Dermis blood vessel endothelial cell (primary cell): ENCODE measurements at regions not wholly inside any gene's neighbourhood (a gene's known extent, or its start where the extent isn't known, plus 50 kb on each side); places are given as distances from the start of the nearest gene placed in this dataset.

Experiments used
- DNase-seq: peaks from one replicate; pipeline ENCODE4 v3.0.0; 2010

DNA sequence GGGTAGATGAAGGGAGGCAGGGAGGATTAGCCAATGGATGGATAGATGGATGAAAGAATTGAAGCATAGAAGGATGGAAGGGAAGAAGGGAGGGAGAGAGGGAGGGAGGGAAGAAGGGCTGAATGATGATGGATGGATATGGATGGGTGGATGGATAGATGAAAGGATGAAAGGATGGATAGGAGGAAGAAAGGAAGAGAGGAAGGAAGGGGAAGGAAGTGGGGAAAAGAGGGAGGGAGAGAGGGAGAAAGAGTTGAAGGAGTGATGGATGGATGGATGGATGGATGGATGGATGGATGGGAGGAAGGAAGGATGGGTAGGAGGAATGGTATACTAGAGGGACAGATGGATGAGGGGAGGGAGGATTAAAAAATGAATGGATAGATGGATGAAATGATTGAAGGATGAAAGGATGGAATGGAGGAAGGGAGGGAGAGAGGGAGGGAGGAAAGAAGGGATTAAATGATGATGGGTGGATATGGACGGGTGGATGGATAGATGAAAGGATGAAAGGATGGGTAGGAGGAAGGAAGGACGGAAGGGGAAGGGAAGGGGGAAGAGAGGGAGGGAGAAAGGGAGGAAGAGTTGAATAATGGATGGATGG, 145.9 kb downstream of the MN1 start:
- DNase-seq = no peak

DNA sequence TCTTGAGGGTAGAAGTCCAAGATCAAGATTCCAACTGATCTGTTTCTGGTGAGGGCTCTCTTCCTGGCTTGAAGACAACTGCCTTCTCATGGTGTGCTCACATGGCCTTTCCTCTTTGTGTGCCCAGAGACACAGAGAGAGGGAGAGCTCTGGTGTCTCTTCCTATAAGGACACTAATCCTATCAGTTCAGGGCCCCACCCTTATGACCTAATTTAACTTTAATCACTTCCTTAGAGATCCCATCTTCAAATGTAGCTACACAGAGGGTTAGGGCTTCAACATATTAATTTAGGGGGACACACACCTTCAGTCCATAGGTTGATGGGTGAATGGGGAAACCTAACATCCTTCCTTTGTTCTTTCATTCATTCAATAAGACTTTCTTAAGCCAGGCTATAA, 144.6 kb downstream of the MN1 start:
- DNase-seq = no peak

DNA sequence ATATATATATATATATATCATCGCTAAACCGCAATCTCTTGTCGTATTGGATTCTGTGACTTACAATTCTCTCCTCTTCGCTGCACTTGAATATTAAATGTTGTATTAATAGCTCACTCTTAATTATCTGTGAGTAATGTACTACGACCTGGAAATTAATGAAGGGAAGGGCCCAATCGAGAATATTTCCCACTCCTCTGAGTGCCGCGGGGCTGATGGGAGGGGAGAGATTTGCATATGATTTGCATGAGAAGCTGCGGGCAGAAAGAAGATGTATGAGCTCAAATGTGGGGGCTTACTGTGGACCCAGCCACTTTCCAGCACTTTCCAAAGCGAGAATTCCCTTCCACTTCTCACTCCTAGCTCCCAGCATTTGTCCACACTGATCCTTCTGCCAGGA, 141.2 kb downstream of the MN1 start:
- no peak for DNase-seq

DNA sequence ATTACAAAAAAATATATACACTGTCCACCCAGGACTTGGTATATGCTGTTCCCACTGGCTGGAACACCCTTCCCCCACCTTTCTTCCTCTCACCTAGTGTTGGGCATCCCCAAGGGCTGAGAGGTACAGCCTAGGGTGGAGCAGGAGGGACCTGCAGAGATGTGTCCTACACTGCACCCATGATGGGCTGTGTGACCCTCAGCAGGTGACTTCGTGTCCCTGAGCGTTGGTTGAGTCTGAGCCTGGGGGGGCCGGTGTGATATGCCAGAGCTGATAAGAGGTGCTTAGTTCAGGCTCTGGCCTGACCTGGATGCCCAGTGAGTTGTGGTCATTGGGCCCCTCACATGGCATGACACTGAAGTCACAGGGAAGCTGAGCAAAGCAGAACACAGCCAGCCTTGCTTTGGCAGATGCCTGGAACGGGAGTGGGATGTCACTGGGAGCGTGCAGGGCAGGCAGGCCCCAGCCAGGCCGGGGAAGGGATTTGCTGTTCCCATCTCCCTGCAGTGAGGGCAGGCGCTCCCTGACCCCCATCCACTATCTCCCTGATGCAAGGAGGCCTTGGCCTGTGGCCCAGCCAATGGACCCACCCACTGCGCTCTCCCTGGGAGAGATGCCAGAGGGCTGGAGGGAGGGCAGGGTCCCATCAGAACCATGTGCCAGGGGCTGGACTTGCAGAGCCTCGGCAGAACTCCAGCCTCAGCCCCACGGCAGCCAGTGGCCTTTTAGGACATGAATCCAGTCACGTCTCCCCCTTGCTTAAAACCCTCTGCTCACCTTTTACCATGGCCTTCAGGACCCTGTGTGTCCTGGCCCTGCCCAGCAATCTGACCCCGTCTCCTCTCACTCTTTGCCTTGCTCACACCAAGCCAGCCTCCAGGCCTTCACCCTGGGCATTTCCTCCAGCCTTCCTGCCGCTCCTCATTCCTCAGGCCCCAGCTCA, 138.9 kb downstream of the MN1 start:
- peak; percentile 12 for DNase-seq

DNA sequence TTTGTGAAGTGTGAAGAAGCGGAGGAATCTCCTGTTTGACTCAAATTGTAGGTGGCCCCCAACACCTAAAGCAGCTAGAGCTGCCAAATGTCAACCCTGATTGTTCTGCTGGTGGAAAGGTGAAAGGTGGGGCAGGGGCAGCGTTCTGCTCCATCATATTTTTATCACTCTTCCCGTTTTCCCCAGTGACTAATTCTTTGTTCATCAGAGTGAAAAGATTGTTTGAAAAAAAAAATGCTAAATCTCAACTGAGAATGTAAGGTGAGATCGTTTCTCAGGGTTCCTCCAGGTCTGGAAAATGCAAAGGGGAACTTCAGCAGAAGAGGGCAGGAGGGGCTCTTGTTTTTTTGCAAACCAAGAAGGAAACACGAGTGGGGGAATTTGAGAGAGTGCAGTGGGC, 137.7 kb downstream of the MN1 start:
- DNase-seq = peak; percentile 20

DNA sequence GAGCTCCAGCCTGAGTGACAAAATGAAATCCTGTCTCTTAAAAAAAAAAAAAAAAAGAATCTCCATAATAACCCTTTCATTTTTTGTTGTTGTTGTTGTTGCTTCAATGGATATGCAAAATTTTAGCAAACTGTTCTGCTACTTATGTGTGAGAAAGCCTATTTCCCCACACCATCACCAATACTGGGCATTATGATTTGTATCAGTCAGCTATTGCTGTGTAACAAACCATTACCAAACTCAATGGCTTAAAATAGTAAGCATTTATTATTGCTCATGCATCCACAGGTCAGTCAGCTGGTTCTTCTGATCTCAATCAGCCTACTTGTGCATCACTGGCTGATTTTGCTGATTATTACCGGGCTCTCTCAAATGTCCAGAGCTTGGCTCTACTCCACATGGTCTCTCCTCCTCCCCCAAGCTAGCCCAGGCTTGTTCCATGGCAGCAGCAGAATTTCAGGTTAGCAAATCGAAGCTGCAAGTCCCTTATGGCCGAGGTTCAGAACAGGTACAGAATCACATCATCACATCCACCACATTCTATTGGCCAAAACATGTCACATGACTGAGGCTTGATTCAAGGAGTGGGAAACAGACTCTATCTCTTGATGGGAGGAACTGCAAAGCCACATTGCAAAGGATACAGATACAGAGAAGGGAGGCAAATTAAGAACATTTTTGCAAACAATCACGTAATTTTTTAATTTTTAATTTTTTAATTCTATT, 135.1 kb downstream of the MN1 start:
- no peak for DNase-seq

DNA sequence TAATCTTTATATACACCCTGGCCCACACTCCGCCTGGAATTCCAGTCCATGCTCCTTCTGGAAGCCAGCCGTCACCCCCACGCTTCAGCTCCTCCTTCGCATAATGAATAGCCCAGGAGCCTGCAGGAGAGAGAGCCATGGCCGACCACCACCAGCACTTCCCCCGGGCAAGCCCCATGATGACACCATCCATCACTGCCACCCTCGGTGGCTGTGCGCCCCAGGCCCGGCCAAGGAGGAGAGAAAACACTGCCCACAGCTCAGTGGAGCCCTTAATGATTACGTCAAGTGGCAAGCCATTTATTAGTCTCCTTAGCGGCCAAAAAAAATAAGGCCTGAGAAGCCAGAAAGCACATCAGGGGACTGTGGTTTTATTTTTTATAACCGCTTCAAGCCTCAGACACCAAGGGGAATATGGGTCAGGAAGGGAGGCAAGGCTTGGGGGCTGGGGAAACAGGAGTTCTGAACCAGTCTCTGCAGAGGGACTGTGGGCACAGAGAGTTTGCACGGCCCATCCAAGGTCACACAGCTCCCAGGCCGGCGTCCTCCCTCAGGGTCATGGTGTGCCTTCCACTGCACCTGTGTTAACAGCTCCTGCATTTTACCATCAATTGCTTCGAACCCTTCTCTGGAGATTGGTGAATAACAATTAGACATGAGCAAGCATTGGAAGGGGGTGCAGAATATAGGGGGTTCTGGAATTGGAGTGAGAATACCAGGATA, 134.3 kb downstream of the MN1 start:
- DNase-seq = no peak

DNA sequence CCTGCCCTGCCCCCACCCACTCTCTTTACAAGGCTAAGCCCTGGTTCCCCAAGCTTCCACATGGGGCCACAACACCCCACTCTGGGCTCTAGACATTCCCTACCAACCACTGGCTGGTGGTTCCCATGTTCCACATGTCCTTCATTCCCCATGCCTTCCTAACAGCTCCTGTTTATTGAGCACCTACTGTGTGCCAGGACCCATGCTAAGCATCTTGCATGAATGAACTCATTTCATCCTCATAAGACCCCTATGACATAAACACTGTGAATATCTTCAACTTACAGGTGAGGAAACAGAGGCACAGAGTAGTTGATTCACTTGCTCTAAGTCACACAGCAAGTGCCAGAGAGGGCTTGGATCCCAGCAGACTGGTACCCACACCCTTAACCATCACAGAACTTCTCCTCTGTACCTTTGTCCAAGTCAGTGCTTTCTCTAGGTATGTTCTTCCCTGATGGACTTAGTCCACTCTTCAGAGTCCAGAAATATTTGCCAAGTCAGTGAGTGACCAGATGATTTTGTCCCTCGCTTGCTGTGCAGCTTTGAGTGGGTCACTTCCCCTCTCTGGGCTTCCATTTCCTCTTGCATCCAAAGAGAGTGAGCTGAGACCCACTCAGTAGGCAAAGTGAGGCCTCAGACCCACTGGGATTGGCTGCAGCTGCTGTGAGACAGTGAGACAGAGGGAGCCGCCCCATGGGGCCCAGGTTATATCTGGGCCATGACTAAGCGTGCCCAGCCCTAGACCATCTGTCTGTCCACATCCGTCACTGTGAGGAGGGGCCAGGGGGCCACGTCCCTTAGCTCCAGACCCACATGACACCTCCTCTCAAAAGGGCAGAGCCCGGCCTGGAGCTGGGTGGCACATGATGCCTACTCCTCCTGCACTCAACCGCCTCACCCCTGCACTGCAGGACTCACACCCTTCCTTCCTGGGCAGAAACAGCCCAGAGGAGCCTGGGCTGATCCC, 132.4 kb downstream of the MN1 start:
- DNase-seq = peak; percentile 37

DNA sequence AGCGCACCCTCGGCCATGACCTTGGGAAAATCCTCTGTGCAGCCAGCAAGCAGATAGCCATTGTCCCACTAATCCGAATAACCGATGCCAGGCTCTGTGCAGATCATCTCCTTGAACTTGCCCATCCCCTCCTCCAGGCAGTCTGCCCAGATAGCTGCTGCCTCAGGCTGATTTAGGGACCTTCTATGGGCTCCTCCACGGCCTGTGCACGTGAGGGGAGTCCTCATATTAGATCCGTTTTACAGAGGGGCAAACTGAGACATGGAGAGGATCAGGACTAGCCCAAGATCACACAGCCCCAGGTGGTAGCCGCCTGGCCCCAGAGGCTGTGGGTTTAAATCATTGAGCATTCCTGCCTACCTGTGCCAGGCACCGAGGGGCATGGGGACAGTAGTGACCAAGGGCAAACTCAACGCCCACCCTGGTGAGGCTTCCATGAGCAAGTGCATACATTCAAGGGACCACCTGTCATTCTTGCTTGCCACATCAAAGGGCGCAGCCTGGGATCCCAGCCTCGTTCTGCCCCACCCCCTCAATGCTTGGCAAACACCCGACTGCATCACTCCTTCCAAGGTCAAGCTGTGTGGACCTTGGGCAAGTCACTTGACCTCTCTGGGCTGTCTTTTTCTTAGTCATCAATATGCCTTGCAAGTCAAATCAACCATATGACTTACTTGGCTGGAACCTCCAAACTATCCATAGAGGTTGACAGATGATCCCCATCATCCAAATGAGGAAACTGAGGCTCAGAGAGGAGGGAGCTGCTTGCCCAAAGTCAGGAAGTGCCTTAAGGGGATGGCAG, 131.6 kb downstream of the MN1 start:
- no peak for DNase-seq

DNA sequence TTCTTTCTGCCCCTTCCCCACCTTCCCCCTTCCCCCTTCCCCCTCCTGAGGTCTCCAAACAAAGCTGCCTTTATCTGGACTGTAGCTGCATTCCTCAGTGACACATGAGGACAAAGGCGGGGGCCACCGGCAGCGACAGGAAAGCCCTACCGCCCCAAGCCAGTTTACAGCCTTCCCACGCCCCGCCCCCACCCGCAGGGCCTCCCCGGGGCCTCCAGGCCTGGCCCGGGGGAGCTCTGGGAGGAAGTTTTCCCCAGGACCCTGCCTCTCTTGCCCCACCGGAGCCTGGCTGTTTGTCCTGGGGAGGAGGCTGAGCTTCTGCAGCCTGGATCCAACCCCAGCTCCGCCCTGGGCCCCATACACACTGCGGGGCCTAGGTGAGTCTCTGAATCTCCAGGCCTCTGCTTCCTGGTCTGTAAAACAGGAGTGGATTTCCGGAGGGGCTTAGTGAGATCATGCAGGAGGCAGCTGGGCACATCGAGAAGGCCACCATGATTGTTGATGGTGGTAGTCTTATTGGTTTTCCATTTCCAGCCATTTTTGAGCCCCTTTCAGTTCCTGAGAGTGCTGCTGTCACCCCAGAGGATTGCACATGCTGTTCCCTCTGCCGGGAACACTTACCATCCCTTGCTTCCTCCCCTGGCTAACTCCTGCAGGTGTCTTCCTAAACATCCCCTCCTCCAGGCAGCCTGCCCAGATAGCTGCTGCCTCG, 130.7 kb downstream of the MN1 start:
- DNase-seq = peak; percentile 28

DNA sequence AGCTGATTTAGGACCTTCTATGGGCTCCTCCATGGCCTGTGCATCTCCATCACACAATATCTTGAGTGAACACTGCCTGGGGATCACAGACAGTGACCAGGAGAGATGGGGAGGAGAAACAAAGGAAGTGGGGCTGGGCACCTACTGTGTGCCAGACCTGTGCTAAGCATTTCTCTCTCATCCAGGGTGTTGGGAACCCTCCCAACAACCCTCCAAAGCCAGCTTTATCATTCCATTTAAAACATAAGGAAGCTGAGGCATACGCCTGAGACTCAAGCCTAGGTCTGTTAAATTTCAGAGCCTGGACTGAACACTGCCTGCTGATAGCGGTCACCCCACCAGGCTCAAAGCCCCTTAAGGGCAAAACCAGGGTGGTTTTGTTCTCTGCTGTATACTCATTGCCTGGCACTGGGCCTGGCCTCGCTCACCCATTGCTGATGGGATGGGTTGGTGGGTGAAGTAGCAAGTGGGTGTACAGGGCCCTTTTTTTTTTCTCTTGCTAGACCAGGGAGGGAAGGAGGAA, 130.1 kb downstream of the MN1 start:
- DNase-seq = no peak

DNA sequence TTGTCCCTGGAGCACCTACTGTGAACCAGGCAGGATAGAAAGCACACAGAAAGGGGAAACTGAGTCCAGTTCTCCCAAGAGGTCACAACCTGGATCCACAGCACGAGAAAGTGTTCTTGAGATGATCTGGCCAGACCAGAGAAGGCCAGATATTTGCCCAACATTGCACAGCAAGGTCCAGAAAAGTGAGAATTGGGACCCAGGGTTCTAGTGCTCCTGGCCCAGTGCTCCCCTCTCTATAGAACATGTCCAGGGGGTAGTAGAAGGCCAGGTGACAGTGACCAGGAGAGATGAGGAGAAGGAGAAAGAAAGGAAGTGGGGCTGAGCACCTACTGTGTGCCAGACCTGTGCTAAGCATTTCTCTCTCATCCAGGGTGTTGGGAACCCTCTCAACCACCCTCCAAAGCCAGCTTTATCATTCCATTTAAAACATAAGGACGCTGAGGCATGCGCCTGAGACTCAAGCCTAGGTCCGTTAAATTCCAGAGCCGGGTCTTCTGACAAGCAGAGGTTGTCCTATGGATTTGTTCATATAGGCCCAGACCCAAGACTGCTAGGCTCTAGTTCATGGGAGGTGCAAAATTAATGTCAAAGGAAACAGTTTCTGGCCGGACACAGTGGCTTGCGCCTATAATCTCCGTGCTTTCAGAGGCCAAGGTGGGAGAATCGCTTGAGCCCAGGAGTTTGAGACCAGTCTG, 128.7 kb downstream of the MN1 start:
- no peak for DNase-seq

DNA sequence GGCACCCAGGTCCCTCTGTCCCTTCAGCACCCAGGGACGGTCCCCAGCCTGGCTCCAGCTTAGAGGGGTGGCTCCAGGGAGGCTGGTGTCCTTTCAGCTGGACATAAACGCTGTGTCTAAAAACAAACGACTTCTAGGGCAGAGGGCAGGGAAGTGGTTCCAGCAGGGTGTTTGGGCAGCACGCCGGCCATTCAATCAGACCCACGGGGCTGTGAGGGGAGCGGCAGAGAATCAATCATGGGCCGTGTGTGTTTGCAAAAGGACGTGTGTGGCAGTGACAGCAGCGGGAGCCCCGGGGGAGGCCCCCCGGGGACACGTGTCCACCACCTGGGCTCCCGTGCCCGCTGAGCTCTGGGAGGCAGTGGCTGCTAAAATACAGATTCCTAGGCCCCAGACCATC, 127.7 kb downstream of the MN1 start:
- no peak for DNase-seq

DNA sequence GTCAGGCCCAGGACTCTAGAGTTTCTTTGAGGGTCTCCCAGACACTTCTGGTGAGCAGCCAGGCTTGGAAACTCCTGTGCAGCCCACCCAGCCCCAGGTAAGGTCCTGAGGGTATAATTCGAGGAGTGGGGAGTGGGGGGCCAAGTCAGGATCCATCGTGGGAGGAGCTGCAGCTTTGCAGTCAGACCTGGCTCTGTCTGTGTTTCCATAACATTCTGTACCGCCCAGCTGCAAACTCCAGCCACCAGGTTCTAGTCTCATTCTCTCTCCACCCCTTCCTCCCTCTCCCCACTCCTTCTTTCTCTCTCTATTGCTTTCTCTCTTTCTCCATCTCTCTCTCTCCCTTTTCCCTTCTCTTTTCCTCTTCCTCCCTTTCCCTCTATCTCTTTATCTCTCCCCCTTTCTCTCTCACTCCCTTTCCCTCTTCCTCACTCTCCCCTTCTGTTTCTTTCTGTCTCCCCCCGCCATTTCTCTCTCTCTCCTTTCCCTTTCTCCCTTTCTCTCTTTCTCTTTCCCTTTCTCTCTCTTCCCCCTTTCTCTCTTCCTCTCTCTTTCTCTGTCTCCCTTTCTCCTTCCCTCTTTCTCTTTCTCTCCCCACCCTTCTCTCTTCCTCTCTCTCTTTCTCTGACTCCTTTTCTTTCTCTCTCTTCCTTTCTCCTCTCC, 127.2 kb downstream of the MN1 start:
- DNase-seq = no peak

DNA sequence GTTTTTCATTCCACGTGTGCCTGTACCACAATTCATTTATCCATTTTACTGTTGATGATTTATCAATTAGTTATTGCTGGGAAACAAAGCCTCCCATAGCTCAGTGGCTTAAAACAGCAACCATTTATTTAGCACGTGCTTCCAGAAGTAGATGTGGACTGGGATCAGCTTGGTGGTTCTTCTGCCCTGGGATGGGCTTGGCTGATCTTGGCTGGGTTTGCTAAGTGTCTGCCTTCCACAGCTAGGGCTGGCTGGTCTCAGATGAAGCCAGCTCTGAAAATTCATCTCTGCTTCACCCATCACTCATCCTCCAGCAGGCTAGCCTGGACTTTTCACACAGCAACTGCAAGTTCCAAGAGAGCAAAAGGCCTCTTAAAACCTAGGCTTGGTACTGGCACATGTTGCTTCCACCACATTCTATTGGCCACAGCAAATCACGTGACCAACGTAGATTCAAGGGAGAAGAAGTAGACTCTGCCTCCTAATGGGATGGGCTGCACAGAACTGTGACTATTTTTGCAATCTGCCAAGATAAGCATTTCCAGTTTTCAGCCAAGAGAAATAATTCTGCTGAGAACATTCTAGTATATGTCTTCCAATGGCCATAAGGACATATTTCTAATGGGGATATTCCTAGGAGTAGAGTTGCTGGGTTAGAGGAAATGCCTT, 124.9 kb downstream of the MN1 start:
- DNase-seq = no peak

DNA sequence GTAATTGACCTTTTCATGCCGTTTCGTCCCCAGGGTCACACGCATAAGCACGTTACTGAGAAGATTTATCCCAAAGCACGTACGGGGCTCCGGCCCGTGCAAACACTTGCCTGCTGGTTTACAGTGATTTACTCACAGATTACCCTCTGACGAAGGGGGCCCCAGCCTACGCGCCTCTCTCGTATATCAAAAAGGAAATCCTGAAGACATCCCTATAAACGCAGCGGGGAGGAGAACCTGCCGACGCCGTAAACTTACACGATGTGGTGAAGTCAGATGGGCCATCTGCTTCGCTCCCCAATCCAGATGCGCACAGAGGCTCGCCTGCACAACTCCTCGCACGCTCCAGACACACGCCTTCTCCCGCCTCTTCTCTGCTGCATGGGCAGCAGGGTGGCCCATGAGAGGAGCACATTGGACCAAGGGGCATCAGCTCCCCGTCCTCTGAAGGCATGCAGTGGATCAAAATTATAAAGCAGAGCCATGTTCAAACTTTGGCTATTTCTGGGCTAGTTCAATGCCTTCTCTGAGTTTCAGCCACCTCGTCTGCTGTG, 123.6 kb downstream of the MN1 start:
- no peak for DNase-seq

DNA sequence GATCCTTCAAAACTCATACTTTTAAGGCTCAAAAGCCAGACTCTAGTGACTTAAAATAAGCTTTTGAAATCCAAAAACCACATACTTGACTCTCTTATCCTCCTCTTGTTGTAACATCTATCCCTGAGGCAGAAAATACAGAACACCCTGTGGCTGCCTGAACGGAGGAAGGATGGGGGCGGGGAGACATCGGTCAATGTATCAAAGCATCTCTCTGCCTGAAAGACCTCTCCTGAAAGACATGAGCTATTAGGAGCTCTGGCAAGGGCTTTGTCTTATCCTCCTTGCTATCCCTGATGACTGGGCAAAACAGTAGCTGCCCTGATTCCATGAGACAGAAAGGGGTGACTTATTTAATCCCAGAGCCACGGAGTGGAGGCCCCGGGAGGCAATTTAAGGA, 122.4 kb downstream of the MN1 start:
- no peak for DNase-seq
